IPS-20b (cell line): ENCODE measurements at regions not wholly inside any gene's neighbourhood (a gene's known extent, or its start where the extent isn't known, plus 50 kb on each side); places are given as distances from the start of the nearest gene placed in this dataset.

Experiments
- H3K27ac ChIP-seq: one replicate; pipeline ENCODE4 v1.5.1; 2013; ENCODE audit warnings: low read length
- H3K27me3 ChIP-seq: 2 replicates; pipeline ENCODE4 v1.6.1; 2013; ENCODE audit warnings: mild to moderate bottlenecking, low read length, inconsistent platforms; ENCODE audit not compliant: insufficient read depth
- H3K36me3 ChIP-seq: 2 replicates; pipeline ENCODE4 v1.6.1; 2013; ENCODE audit warnings: low read depth, mild to moderate bottlenecking, inconsistent platforms, low read length, moderate library complexity; ENCODE audit not compliant: insufficient read depth
- H3K4me1 ChIP-seq: 2 replicates; pipeline ENCODE4 v1.6.1; 2013; ENCODE audit warnings: mild to moderate bottlenecking, control low read depth, inconsistent platforms, low read length, moderate library complexity; ENCODE audit not compliant: insufficient read depth
- H3K4me3 ChIP-seq: 2 replicates; pipeline ENCODE4 v1.5.1; 2013; ENCODE audit warnings: mild to moderate bottlenecking, low read length, inconsistent platforms
- H3K9ac ChIP-seq: 2 replicates; pipeline ENCODE4 v1.6.1; 2013; ENCODE audit warnings: low read depth, mild to moderate bottlenecking, inconsistent platforms, low read length, moderate library complexity
- H3K9me3 ChIP-seq: 2 replicates; pipeline ENCODE4 v1.6.1; 2013; ENCODE audit warnings: mild to moderate bottlenecking, low read depth, low read length, inconsistent platforms; ENCODE audit not compliant: insufficient read depth

DNA sequence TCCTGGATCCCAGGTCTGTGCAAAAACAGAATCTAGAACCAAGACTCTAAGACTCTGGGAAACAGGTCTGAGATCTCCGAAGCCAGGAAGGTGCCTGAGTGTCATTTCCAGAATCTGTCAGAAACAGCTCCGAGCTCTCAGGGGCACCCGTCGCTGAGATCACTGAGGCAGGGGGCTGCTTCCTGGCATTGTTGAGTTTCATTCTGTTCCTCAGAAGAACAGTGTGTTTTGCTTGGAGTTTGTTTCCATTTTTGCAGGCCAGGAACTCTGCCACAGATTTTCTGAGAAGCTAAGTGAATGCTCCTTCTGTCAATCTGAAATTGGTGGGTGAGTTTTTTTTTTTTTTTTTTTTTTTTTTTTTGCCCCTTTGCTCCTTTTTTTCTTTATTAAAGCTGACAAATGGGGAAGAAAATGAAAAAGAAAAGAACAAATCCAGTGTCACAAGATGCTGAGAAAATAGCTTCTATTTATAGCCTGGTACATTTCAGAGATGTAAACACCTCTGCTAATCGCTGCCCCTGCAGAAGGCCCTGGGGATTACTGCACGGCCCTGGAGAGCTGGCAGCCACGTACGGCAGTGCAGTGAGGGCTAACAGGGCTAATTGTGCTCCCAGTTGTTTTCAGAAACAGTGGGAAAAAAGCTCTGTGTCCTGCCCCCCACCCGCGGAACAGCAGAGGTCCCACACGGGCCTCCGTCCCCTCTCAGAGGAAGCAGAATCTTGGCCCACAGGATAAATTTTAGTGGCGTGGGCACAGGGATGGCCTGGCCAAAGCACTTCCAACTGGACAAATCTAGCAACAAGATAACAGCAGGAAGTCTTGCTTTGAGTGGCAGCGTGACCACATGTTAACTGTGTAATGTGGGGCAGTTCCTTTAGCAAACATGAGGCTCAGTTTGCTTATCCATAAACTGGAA is 237.6 kb upstream of the IRS2 start:
- H3K27ac ChIP-seq = no peak overlapping the region
- no peak overlapping the region for H3K4me3 ChIP-seq
- H3K9me3 ChIP-seq = no peaks in the 10 kb centered on the region
- H3K36me3 ChIP-seq = no peaks in the 10 kb centered on the region
- no peak overlapping the region for H3K9ac ChIP-seq
- peaks cover 7% of the 10 kb centered on the region; the same call in 1 of the 2 replicates for H3K4me1 ChIP-seq
- no peaks in the 10 kb centered on the region for H3K27me3 ChIP-seq

- Histone ChIP-seq H3K27me3 (no peaks in the 10 kb centered on the region), H3K9ac (no peak overlapping the region), H3K36me3 (no peaks in the 10 kb centered on the region), H3K4me1 (no peaks in the 10 kb centered on the region; the same call in 1 of the 2 replicates), H3K27ac (no peak overlapping the region), H3K9me3 (no peaks in the 10 kb centered on the region), H3K4me3 (no peak overlapping the region)
Observed at GRCh38 chr13:110018009-110018408, 231.6 kb upstream of the IRS2 start.

DNA sequence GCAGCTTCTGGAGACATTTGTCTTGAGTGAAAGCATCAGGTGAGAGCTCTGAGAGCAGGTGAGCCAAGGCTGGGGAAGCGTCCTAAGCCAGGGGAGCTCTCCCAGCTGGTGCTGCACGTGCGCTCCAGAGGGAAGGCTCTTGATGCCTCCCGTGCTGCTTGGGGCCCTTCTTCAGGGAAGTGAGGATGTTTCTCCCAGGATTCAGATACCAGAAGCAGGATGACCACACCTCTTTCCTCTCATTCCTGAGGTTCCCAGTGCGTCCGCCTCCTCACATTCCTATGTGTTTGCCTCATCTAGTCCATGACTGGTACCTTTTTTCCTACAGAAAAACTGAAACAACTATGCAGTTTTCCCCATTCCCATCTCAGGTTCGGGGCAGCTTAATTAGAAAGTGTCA is 231.0 kb upstream of the IRS2 start:
- H3K27me3 ChIP-seq = no peaks in the 10 kb centered on the region
- H3K4me3 ChIP-seq = no peak overlapping the region
- no peak overlapping the region for H3K9ac ChIP-seq

GRCh38 chr13:110015253-110015652 is 228.9 kb upstream of the IRS2 start:
- H3K4me1 ChIP-seq = no peaks in the 10 kb centered on the region; the same call in 1 of the 2 replicates
- no peak overlapping the region for H3K4me3 ChIP-seq
- H3K27ac ChIP-seq = no peak overlapping the region
- H3K36me3 ChIP-seq = no peaks in the 10 kb centered on the region
- H3K27me3 ChIP-seq = no peaks in the 10 kb centered on the region
- no peak overlapping the region for H3K9ac ChIP-seq
- no peaks in the 10 kb centered on the region for H3K9me3 ChIP-seq

More for the DNA sequence above, 231.0 kb upstream of the IRS2 start:
- Histone ChIP-seq H3K27ac (no peak overlapping the region), H3K9me3 (no peaks in the 10 kb centered on the region), H3K4me1 (no peaks in the 10 kb centered on the region; the same call in 1 of the 2 replicates), H3K36me3 (no peaks in the 10 kb centered on the region)

- Histone ChIP-seq H3K27me3 (no peaks in the 10 kb centered on the region), H3K27ac (no peak overlapping the region), H3K9me3 (no peaks in the 10 kb centered on the region), H3K9ac (no peak overlapping the region), H3K4me1 (no peaks in the 10 kb centered on the region; the same call in 1 of the 2 replicates), H3K4me3 (no peak overlapping the region), H3K36me3 (no peaks in the 10 kb centered on the region)
Observed at GRCh38 chr13:110014719-110015118, 228.3 kb upstream of the IRS2 start.

DNA sequence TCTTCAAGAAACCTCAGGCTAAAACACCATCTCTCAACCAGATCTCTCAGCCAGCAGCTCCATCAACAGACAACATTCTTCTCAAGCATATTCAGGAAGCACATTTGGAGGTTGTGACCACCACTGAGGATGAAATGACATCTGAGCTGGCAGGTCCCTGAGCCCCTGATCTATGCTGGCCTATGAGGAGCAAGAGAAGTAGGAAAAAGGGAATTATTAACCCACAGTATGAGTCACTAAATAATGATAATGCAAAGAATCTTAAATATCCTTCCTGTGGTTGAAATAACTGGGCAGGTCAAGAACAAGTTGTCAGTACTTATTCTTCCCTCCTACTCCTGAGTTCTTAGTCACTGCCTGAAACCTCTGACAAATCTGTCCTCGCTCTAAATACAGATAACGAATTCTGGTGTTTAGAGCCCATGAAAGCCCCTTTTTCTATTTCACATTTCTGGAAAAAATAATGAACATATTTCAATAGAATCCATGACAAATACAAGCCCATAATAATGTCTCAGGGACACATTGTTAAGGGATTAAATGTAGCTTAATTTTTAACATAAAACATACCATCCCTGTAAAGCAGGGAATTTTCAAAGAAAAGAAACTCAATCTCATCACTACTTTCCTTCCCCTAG is 225.8 kb upstream of the IRS2 start:
- H3K4me1 ChIP-seq = no peaks in the 10 kb centered on the region
- H3K36me3 ChIP-seq = no peaks in the 10 kb centered on the region
- H3K27ac ChIP-seq = no peak overlapping the region
- no peaks in the 10 kb centered on the region for H3K9me3 ChIP-seq
- H3K4me3 ChIP-seq = no peak overlapping the region
- no peak overlapping the region for H3K9ac ChIP-seq
- no peaks in the 10 kb centered on the region for H3K27me3 ChIP-seq

DNA sequence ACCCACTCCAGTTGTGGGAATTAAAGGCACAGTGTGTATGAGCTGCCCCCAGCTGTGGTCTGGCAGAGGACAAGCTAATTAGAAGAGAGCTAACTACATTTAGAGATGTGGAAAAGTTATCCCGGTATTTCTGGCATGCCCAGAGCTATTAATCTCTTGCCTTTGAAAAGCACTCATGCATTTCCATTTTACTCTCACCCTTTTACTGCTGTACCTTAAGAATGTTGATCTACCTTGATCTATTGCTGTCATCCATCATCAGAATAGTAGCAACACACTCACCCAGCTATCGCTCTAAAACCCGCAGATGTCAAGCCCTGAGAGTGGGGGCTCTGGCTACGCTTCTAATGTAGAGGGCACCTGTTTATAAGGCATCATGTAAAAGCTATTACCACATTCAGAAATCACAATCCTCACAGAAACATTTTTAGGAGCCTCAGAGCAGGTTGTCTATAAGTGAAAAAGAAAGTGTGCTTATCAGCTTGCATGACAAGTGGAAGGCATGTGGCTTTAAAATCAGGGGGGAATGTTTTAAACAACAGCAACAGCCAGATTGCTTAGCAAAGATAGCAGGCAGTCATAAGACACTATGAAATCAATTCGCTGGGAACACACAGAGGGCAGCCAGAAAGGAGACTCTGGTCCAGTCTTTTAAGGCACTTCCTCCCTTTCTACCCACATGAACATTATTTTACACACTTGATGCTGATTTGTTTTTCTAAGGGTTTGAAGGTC is 224.2 kb upstream of the IRS2 start:
- H3K4me3 ChIP-seq = no peak overlapping the region
- H3K27me3 ChIP-seq = no peaks in the 10 kb centered on the region
- H3K9ac ChIP-seq = no peak overlapping the region
- H3K4me1 ChIP-seq = no peaks in the 10 kb centered on the region
- no peak overlapping the region for H3K27ac ChIP-seq
- no peaks in the 10 kb centered on the region for H3K9me3 ChIP-seq
- H3K36me3 ChIP-seq = no peaks in the 10 kb centered on the region

GRCh38 chr13:110008816-110009215 is 222.4 kb upstream of the IRS2 start:
- Histone ChIP-seq H3K27me3 (no peaks in the 10 kb centered on the region), H3K4me3 (no peak overlapping the region), H3K27ac (no peak overlapping the region), H3K36me3 (no peaks in the 10 kb centered on the region), H3K9me3 (no peaks in the 10 kb centered on the region), H3K4me1 (no peaks in the 10 kb centered on the region), H3K9ac (no peak overlapping the region)

GRCh38 chr13:110006304-110006703 is 219.9 kb upstream of the IRS2 start:
- no peaks in the 10 kb centered on the region for H3K27me3 ChIP-seq
- H3K4me3 ChIP-seq = no peak overlapping the region
- H3K4me1 ChIP-seq = no peaks in the 10 kb centered on the region
- no peaks in the 10 kb centered on the region for H3K36me3 ChIP-seq
- H3K9me3 ChIP-seq = no peaks in the 10 kb centered on the region
- H3K27ac ChIP-seq = no peak overlapping the region
- H3K9ac ChIP-seq = no peak overlapping the region

DNA sequence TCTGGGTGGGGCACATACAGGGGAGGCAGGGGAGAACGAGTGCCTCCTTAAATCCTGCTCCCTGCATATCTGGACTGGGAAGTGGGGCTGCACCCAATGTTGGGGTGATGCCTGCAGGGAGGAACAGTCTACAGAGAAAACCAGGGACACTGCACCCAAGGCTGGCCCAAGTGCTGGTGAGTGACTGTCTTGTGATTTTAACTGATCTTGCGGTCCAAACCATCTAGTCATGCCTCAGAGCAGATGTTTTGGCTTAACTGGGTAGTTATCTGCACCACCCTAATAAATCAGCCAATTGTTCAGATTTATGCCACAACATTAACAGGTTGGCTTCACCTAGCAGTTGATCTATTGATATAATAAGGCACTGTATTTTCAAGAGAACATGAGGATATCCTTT is 219.2 kb upstream of the IRS2 start:
- H3K27ac ChIP-seq = no peak overlapping the region
- no peaks in the 10 kb centered on the region for H3K9me3 ChIP-seq
- H3K9ac ChIP-seq = no peak overlapping the region
- H3K36me3 ChIP-seq = no peaks in the 10 kb centered on the region
- no peaks in the 10 kb centered on the region for H3K4me1 ChIP-seq
- H3K27me3 ChIP-seq = no peaks in the 10 kb centered on the region
- H3K4me3 ChIP-seq = no peak overlapping the region

- H3K9me3 ChIP-seq = no peaks in the 10 kb centered on the region
Observed at GRCh38 chr13:110004814-110005213, 218.4 kb upstream of the IRS2 start.

More at GRCh38 chr13:110004814-110005213, 218.4 kb upstream of the IRS2 start:
- no peak overlapping the region for H3K27ac ChIP-seq
- H3K27me3 ChIP-seq = no peaks in the 10 kb centered on the region
- no peak overlapping the region for H3K9ac ChIP-seq
- H3K4me3 ChIP-seq = no peak overlapping the region
- no peaks in the 10 kb centered on the region for H3K4me1 ChIP-seq
- H3K36me3 ChIP-seq = no peaks in the 10 kb centered on the region
